MCF 10A (cell line): ENCODE measurements at regions not wholly inside any gene's neighbourhood (a gene's known extent, or its start where the extent isn't known, plus 50 kb on each side); places are given as distances from the start of the nearest gene placed in this dataset.

ENCODE experiments used
- BruUV-seq: library from RNA; stranded (reverse); fragments of 400-500 nt; replicated peaks from 2 replicates; lab custom pipeline; 2021; lab: Mats Ljungman, UMichigan
- CTCF ChIA-PET: fragments of 300-600 bp; sonication (Branson Sonifier 250); formaldehyde crosslinking; extraction: SDS; loops from one replicate; lab custom pipeline; 2021; ENCODE audit warnings: antibody characterized with exemption, inconsistent platforms; lab: Yijun Ruan, JAX
- POLR2A ChIA-PET: fragments of 300-600, 350-650 bp; sonication (Branson Sonifier 250); formaldehyde crosslinking; extraction: SDS; loops from one replicate; lab custom pipeline; 2020; ENCODE audit warnings: antibody characterized with exemption, inconsistent platforms; lab: Yijun Ruan, JAX
- DNase-seq: peaks from one replicate; pipeline ENCODE4 v3.0.0-alpha.2; 2018; ENCODE audit not compliant: unreplicated experiment
- H3K27ac Mint-ChIP-seq: one replicate; pipeline ENCODE4 v1.8.0; 2022; ENCODE audit warnings: mild to moderate bottlenecking, low read depth, mixed read lengths; ENCODE audit not compliant: unreplicated experiment
- H3K27me3 Mint-ChIP-seq: one replicate; pipeline ENCODE4 v1.8.0; 2022; ENCODE audit warnings: mixed read lengths; ENCODE audit not compliant: insufficient read depth, unreplicated experiment
- H3K36me3 Mint-ChIP-seq: one replicate; pipeline ENCODE4 v1.8.0; 2022; ENCODE audit warnings: mild to moderate bottlenecking, moderate library complexity, mixed read lengths; ENCODE audit not compliant: insufficient read depth, unreplicated experiment
- H3K4me1 Mint-ChIP-seq: one replicate; pipeline ENCODE4 v1.8.0; 2022; ENCODE audit warnings: mixed read lengths; ENCODE audit not compliant: insufficient read depth, unreplicated experiment
- H3K4me3 Mint-ChIP-seq: one replicate; pipeline ENCODE4 v1.8.0; 2022; ENCODE audit warnings: mild to moderate bottlenecking, moderate library complexity, mixed read lengths; ENCODE audit not compliant: unreplicated experiment
- H3K9me3 Mint-ChIP-seq: one replicate; pipeline ENCODE4 v1.8.0; 2022; ENCODE audit warnings: mixed read lengths; ENCODE audit not compliant: unreplicated experiment
- intact Hi-C: fragments of 100-400 bp; cut with micrococcal nuclease; formaldehyde crosslinking; loops from 2 replicates; pipeline ENCODE4 v1.14.1; 2022
- TF ChIP-seq, protein P1 (sequence below): fragments of 200-600 bp; IDR thresholded peaks from one replicate; pipeline ENCODE4 v1.8.0; 2022; ENCODE audit warnings: antibody characterized with exemption, mild to moderate bottlenecking; ENCODE audit not compliant: unreplicated experiment

DNA sequence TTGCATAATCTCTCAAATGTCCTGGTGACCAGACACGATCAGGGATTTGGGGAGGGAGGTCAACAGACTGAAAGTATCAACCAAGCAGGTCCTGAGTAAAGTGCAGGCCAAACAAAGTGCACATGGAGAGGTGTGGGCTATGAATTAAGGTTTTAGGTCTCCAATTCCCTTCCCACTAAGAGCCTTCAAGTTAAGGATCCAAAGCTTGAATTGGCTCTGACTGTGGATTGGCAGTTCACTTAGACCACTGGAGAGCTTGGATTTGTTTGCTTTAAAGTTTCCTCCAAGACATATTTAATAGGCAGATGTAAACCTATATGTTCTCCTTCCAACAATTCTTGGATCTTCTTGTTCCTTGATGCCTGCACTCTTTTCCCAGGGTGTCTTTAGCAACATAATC is 129.6 kb upstream of the IGF1 start:
- Mint-ChIP-seq H3K36me3 (no peaks in the 10 kb centered on the region), H3K27me3 (peaks cover 16% of the 10 kb centered on the region), H3K9me3 (peaks cover 12% of the 10 kb centered on the region), H3K4me1 (no peaks in the 10 kb centered on the region), H3K27ac (no peak overlapping the region), H3K4me3 (no peak overlapping the region)
- DNase-seq: no peak
- intact Hi-C loops: no loop called here
- POLR2A ChIA-PET: no interaction called here
- TF ChIP-seq, protein P1, sequence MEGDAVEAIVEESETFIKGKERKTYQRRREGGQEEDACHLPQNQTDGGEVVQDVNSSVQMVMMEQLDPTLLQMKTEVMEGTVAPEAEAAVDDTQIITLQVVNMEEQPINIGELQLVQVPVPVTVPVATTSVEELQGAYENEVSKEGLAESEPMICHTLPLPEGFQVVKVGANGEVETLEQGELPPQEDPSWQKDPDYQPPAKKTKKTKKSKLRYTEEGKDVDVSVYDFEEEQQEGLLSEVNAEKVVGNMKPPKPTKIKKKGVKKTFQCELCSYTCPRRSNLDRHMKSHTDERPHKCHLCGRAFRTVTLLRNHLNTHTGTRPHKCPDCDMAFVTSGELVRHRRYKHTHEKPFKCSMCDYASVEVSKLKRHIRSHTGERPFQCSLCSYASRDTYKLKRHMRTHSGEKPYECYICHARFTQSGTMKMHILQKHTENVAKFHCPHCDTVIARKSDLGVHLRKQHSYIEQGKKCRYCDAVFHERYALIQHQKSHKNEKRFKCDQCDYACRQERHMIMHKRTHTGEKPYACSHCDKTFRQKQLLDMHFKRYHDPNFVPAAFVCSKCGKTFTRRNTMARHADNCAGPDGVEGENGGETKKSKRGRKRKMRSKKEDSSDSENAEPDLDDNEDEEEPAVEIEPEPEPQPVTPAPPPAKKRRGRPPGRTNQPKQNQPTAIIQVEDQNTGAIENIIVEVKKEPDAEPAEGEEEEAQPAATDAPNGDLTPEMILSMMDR: no peak
- BruUV-seq: no TSS peak
- CTCF ChIA-PET: no interaction called here

DNA sequence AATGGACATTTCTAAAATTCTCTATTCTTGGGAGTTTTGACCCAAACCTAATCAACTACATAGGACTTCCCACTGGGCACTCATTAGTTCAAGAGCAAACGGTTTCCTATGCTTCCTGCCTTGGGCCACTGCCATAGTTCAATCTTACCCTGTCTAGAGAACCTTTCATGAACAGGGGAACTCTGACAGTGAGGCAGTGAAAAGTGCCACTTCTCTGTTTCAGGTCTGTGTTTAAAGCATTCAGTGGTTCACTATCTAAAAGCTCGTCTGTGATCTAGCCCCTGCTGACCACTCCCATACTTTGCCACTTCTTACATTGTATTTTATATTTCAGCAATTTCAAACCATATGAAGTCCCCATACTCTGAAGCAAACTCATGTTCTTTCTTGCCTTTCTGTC is 122.7 kb upstream of the IGF1 start:
- ChIA-PET CTCF (no interaction called here), POLR2A (no interaction called here)
- no peak for DNase-seq
- no peak overlapping the region for H3K27ac Mint-ChIP-seq
- intact Hi-C loops: no loop called here
- peaks cover 8% of the 10 kb centered on the region for H3K9me3 Mint-ChIP-seq
- H3K4me3 Mint-ChIP-seq: no peak overlapping the region
- TF ChIP-seq, protein P1: no peak
- no peaks in the 10 kb centered on the region for H3K36me3 Mint-ChIP-seq
- BruUV-seq: no TSS peak
- H3K27me3 Mint-ChIP-seq: no peaks in the 10 kb centered on the region
- H3K4me1 Mint-ChIP-seq: no peaks in the 10 kb centered on the region

DNA sequence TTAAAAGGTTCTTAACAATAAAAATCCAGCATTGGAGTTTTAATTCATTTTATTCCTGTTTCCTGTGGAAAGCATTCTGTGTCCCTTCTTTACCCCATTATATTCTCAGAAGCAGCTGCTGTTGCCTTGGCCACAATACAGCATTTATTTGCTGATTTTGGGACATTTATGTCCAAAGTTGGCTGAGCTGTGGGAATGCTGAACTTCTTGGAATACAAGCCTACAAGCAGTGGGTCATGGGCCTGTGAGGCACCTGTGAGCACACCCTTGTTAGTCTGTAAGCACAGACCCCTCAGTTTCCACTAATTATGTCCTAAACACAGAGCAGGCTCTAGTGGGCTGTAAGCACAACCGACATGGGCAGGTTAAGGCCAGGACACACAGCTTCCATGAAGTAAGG is 122.2 kb upstream of the IGF1 start:
- H3K27me3 Mint-ChIP-seq: no peaks in the 10 kb centered on the region
- no peak overlapping the region for H3K27ac Mint-ChIP-seq
- ChIA-PET CTCF (no interaction called here), POLR2A (no interaction called here)
- H3K4me3 Mint-ChIP-seq: no peak overlapping the region
- peaks cover 3% of the 10 kb centered on the region for H3K9me3 Mint-ChIP-seq
- no peaks in the 10 kb centered on the region for H3K4me1 Mint-ChIP-seq
- TF ChIP-seq, protein P1: no peak
- BruUV-seq: no TSS peak
- H3K36me3 Mint-ChIP-seq: no peaks in the 10 kb centered on the region
- no peak for DNase-seq
- intact Hi-C loops: no loop called here

DNA sequence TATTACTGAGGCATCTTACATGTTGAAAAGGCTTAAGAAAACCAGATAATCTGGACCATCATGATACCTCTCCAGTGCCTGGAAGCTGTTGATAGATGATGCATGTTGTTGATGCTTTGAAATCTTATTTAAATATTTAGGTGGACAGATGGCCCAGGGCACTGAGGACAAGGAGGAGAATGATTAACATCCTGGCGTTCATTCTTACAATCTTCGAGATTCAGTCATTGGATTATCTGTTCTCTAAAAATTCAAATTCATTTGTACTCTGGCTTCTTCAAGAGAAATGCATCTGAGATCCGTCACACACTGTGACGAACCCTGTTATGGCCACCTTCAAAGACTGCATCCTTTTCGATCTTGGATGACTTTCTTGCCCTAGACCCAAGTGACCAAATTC is 121.3 kb upstream of the IGF1 start:
- Mint-ChIP-seq H3K27me3 (no peaks in the 10 kb centered on the region), H3K36me3 (no peaks in the 10 kb centered on the region), H3K4me3 (no peak overlapping the region), H3K9me3 (no peaks in the 10 kb centered on the region), H3K4me1 (no peaks in the 10 kb centered on the region), H3K27ac (no peak overlapping the region)
- no TSS peak for BruUV-seq
- DNase-seq: no peak
- intact Hi-C loops: no loop called here
- TF ChIP-seq, protein P1: no peak
- CTCF ChIA-PET: no interaction called here
- POLR2A ChIA-PET: no interaction called here
